Hepatocyte (in vitro differentiated cells): ENCODE measurements at regions not wholly inside any gene's neighbourhood (a gene's known extent, or its start where the extent isn't known, plus 50 kb on each side); places are given as distances from the start of the nearest gene placed in this dataset.
"Not testable (repeated sequence)": the region's sequence is repeated elsewhere in the genome, so short reads cannot be mapped to it uniquely, and the experiment has no call there.

Experiments used
- CTCF ChIP-seq: fragments of 200-600 bp; sonication (generic); IDR thresholded peaks from 2 replicates; pipeline ENCODE4 v1.5.1; 2016; ENCODE audit warnings: antibody characterized with exemption, mild to moderate bottlenecking; ENCODE audit not compliant: poor library complexity
- EZH2 ChIP-seq: fragments of 200-600 bp; sonication (generic); IDR thresholded peaks from 2 replicates; pipeline ENCODE4 v1.6.1; 2016; ENCODE audit warnings: antibody characterized with exemption, mild to moderate bottlenecking, borderline replicate concordance

DNA sequence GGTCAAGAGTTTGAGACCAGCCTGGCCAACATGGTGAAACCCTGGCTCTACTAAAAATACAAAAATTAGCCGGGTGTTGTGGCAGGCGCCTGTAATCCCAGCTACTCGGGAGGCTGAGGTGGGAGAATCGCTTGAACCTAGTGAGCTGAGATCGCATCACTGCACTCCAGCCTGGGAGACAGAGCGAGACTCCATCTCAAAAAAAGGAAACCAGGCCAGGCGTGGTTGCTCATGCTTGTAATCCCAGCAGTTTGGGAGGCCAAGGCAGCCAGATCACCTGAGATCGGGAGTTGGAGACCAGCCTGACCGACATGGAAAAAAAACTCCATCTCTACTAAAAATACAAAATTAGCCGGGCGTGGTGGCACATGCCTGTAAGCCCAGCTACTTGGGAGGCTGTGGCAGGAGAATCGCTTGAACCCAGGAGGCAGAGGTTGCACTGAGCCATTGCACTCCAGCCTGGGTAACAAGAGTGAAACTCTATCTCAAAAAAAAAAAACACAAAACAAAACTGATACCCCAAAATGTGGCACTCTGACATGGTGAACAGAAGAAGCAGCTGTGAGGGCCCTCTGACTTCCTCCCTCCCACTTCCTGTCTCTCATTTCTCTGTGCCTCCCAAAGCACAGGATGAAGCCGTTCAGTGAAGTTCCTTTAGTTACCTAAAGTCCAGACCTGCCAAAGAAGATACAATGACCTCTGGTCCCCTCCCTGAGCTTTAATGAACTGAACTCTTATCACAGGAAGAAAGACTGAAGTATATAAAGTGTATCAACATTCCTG lies 93.2 kb upstream of the GRIN2A start:
- not testable (repeated sequence) for TF ChIP-seq CTCF, EZH2
